ENCODE measurements at regions not wholly inside any gene's neighbourhood (a gene's known extent, or its start where the extent isn't known, plus 50 kb on each side); places are given as distances from the start of the nearest gene placed in this dataset.

DNA sequence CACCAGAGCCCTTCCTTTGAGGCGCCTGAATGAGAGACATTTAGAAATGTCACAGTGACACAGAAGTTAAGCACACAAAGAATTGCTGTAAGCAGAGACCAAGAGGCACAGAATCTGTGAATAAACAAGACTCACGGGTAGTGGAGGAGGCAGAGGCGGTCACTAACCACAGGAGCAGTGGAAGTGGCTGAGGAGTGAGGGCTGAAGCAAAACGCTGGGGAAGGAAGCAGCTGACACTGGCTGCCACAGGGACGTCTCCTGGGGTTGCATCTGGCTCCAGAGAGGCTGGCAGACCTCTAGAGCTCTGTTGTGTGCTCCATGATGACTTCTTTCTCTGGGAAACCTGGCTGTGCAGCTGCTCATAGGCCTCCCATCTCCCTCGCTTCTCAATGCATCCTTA, 65.0 kb upstream of the SLC2A12 start:
- no peak for FAIRE-seq
- DNase-seq (ENCODE audit: insufficient read length, low spot score), result no peak

DNA sequence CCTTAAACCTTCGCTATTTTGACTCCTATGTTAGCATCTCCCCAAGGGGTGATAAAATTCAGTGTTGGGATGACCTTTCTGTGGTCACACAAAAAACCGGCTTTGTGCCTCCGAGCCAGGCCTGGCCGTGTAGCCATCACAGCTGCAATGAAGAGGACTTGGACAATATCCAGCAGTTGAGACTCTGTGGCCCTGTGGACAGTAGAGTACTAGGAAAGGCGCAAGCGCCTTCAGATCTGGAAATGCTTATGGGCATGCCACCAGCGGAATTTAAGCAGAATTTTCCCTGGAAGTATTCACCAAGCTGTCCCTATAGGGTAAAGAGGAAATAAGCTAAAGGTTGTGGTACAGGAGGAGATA, 63.3 kb upstream of the SLC2A12 start:
- no peak for FAIRE-seq
- no peak for DNase-seq (ENCODE audit: insufficient read length, low spot score)

DNA sequence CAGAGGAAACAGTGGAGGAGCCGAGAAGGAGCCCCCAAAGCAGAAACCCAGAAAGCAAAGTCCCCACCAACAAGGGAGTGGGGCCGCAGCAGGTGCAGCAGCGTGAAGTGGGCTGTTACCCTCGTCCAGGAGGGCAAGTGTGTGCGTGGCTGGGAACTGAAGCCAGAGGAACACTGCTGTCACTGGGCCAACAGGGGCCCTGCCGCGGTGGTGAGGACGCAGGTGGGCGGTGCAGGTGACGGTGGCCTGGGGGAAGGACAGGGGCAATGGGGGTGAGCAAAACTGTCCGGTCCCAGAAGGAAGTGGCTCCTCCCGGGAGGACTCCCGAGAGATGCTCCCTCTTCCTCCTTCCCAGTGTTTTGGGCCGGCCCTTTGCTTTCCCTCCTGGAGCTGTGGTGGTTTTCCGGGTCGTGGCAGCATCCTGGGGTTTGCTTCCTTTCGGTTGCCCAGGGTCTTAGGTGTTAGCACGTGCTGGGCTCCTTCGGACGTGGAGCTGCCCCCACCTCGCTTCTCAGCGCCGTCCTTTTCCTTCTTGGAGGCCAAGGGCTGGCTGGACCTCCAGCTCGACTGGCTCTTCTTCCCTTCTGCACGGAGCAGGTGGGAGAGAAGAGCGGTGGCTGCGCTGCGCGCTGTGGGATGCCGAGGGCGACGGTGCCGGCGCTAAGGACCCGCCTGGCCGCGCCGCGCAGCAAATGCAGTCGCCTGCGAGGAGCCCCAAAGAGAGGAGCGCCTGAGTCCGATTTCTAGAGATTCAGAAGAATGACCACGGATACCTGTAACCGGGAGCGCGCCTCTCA, 62.7 kb upstream of the SLC2A12 start:
- no peak for DNase-seq (ENCODE audit: insufficient read length, low spot score)
- no peak for FAIRE-seq

DNA sequence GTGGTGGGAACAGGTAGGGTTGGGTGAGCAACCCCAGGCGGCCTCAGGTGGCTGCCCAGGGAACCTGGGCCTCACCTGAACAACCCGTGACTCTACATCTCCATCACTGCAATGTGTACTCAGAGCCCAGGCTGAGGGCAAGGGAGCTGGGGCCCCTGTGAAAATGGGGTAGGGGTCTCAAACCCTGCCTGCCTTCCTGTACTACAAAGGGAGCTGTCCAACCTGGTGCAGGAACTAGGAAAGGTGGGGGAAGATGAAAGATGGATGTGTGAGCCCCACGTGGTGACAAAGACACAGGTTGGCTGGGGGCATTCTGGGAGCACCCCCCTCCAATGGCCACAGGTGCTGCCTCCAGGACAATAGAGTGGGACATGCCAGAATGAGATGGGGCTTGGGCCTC, 62.1 kb upstream of the SLC2A12 start:
- DNase-seq (ENCODE audit: insufficient read length, low spot score) (no peak), FAIRE-seq (no peak)

DNA sequence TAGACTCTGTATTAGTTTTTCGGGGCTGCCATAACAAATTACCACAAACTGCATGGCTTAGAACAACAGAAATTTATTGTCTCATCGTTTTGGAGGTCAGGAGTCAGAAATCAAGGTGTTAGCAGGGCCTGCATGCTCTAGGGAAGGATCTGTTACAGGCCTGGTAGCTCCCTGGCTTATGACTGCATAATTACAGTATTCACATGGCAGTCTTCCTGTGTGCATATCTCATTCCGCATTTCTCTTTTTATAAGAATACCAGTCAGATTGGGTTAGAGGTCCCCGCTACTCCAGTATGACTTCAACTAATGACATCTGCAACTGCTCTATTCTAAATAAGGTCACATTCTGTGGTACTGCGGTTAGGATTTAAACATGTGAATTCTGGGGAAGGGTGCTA, 59.3 kb upstream of the SLC2A12 start:
- DNase-seq (ENCODE audit: insufficient read length, low spot score), result no peak
- peak; percentile 42 for FAIRE-seq

DNA sequence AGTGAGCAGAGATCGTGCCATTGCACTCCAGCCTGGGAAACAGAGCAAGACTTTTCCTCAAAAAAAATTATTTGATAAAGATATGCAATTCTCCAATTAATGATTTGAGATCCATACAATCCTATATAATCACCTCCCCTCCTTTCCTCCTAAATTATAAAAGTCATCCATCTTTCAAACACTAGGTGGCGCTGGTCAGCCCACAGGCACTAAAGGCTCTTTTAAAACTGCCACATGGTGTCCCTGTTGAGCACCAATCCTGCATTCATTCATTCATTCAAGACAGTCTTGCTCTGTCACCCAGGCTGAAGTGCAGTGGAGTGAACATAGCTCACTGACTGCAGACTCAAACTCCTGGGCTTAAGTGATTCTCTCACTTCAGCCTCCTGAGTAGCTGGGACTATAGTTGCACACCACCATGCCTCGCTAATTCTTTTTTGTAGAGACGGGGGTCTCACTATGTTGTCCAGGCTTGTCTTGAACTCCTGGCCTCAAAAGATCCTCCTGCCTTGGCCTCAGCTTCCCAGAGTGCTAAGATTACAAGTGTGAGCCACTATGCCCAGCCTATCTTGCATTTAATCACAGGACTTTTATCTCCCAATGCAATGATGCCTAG, 58.7 kb upstream of the SLC2A12 start:
- DNase-seq (ENCODE audit: insufficient read length, low spot score), result peak; percentile 66
- peak; percentile 13 for FAIRE-seq

DNA sequence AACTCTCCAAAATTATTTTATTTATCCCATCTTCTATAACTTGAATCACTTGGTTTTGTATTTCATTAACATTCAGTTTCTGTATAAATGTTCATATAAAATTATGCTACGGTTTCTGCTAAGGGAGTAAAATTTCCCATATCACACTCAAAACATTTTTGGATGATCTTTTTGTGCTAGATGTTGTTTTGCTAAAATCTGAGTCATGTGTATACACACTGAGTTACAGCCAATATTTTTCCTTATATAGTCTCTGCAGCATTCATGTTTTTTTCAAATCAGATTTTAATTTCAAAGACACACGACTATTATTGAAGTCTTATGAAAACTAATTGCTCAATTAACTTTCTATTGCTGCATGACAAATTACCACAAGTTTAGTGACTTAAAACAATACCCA, 54.3 kb upstream of the SLC2A12 start:
- FAIRE-seq, result no peak

DNA sequence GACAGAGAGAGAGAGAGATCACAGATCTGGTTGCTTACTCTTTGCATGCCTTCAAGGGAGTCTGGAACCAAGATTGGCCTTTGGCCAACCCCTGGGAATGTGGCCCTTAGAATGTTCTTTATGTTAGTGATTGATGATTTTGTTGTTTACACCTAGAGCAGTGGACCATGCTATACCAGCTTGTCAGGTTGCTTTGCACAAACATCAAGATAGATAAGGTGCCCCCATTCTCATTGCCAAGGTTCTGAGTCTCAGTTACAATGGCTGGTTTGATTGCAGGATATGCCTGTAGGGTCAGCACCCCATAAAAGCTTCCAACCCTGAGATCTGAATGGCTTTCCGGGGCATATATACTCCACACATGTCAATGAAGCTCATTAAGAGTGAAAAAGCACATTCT, 53.5 kb upstream of the SLC2A12 start:
- DNase-seq (ENCODE audit: insufficient read length, low spot score), result no peak
- no peak for FAIRE-seq

More for the DNA sequence above, 54.3 kb upstream of the SLC2A12 start:
- DNase-seq (ENCODE audit: insufficient read length, low spot score), result no peak

DNA sequence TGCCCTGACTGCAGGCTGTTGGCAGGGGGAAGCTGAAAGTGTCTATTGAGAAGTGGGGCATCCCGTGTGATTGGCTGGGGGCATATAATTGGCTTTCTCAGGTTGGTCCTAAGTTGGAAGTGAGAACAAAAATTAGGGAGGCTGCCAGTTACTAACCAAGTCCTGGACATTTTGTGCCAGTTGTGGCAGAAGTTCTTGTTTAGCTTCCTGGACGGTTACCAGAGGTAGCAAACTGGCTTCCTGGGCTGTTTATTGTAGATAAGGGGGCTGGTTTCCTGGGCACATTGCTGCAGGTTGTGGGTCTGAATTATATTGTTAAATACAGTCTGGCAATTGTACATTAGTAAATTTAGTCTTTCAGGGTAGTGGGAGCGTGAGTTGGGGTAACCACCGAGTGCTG, 50.6 kb upstream of the SLC2A12 start:
- DNase-seq (ENCODE audit: insufficient read length, low spot score), result no peak
- no peak for FAIRE-seq
